ENCODE measurements at regions not wholly inside any gene's neighbourhood (a gene's known extent, or its start where the extent isn't known, plus 50 kb on each side); places are given as distances from the start of the nearest gene placed in this dataset.
"Not testable (repeated sequence)": the region's sequence is repeated elsewhere in the genome, so short reads cannot be mapped to it uniquely, and the experiment has no call there.

- no peak for DNase-seq (ENCODE audit: low read depth)
- TF ChIP-seq CTCF (IDR thresholded peaks at IDR 0.05; ENCODE audit: insufficient read depth, low read depth, low read length, missing control alignments), result no peak
- no peak overlapping the region for H3K4me3 ChIP-seq (ENCODE audit: low read depth, low read length)
Measured at GRCh38 chr11:45000918-45001317, 50.2 kb upstream of the TP53I11 start.

GRCh38 chr11:45001466-45002165, 50.9 kb upstream of the TP53I11 start:
- TF ChIP-seq CTCF (IDR thresholded peaks at IDR 0.05; ENCODE audit: insufficient read depth, low read depth, low read length, missing control alignments), result no peak
- H3K4me3 ChIP-seq (ENCODE audit: low read depth, low read length), result no peak overlapping the region
- no peak for DNase-seq (ENCODE audit: low read depth)

- no peak for DNase-seq (ENCODE audit: low read depth)
- no peak for TF ChIP-seq CTCF (IDR thresholded peaks at IDR 0.05; ENCODE audit: insufficient read depth, low read depth, low read length, missing control alignments)
- H3K4me3 ChIP-seq (ENCODE audit: low read depth, low read length), result no peak overlapping the region
Measured at GRCh38 chr11:45005106-45005505, 54.4 kb upstream of the TP53I11 start.

- TF ChIP-seq CTCF (IDR thresholded peaks at IDR 0.05; ENCODE audit: insufficient read depth, low read depth, low read length, missing control alignments), result no peak
- H3K4me3 ChIP-seq (ENCODE audit: low read depth, low read length), result no peak overlapping the region
- DNase-seq (ENCODE audit: low read depth), result no peak
Measured at GRCh38 chr11:45007011-45007410, 56.3 kb upstream of the TP53I11 start.

- not testable (repeated sequence) for H3K4me3 ChIP-seq (ENCODE audit: low read depth, low read length); DNase-seq (ENCODE audit: low read depth)
Measured at GRCh38 chr11:45015983-45016382, 65.3 kb upstream of the TP53I11 start.

- not testable (repeated sequence) for DNase-seq (ENCODE audit: low read depth); H3K4me3 ChIP-seq (ENCODE audit: low read depth, low read length)
Measured at GRCh38 chr11:45016446-45016845, 65.8 kb upstream of the TP53I11 start.

GRCh38 chr11:45017329-45017728, 66.6 kb upstream of the TP53I11 start:
- H3K4me3 ChIP-seq (ENCODE audit: low read depth, low read length), result no peak overlapping the region

More at GRCh38 chr11:45017329-45017728, 66.6 kb upstream of the TP53I11 start:
- no peak for TF ChIP-seq CTCF (IDR thresholded peaks at IDR 0.05; ENCODE audit: insufficient read depth, low read depth, low read length, missing control alignments)
- DNase-seq (ENCODE audit: low read depth), result no peak

Measured in GM12865 (cell line).